Activated CD8-positive, alpha-beta memory T cell treated with anti-CD3 and anti-CD28 coated beads for 36 hours (primary cell): ENCODE measurements at regions not wholly inside any gene's neighbourhood (a gene's known extent, or its start where the extent isn't known, plus 50 kb on each side); places are given as distances from the start of the nearest gene placed in this dataset.
"Not testable (repeated sequence)": the region's sequence is repeated elsewhere in the genome, so short reads cannot be mapped to it uniquely, and the experiment has no call there.

Experiments used
- CTCF ChIA-PET: fragments of 350-600 bp; sonication (Branson Sonifier 250); formaldehyde crosslinking; loops from one replicate; lab custom pipeline; 2021; ENCODE audit warnings: antibody characterized with exemption; lab: Charles Lee
- POLR2A ChIA-PET: fragments of 350-600 bp; sonication (Branson Sonifier 250); formaldehyde crosslinking; loops from one replicate; lab custom pipeline; 2021; ENCODE audit warnings: antibody characterized with exemption; lab: Charles Lee

- POLR2A ChIA-PET: no interaction called here
- CTCF ChIA-PET: no interaction called here
Measured at GRCh38 chr6:121932076-121932991, 467.1 kb upstream of the HSF2 start.

GRCh38 chr6:121934451-121934850 is 465.0 kb upstream of the HSF2 start:
- CTCF ChIA-PET: no interaction called here
- POLR2A ChIA-PET: no interaction called here

GRCh38 chr6:121940728-121941127 is 458.7 kb upstream of the HSF2 start:
- POLR2A ChIA-PET: no interaction called here
- CTCF ChIA-PET: no interaction called here

GRCh38 chr6:121944354-121944753 is 455.1 kb upstream of the HSF2 start:
- ChIA-PET CTCF (no interaction called here), POLR2A (no interaction called here)

GRCh38 chr6:121951123-121951522 is 448.3 kb upstream of the HSF2 start:
- ChIA-PET POLR2A (no interaction called here), CTCF (no interaction called here)

- ChIA-PET POLR2A (no interaction called here), CTCF (no interaction called here)
Measured at GRCh38 chr6:121951918-121952379, 447.5 kb upstream of the HSF2 start.

GRCh38 chr6:121955401-121955800 is 444.1 kb upstream of the HSF2 start:
- POLR2A ChIA-PET, CTCF ChIA-PET: not testable (repeated sequence)

GRCh38 chr6:121956782-121957181 is 442.7 kb upstream of the HSF2 start:
- ChIA-PET POLR2A (no interaction called here), CTCF (no interaction called here)

GRCh38 chr6:121959501-121959900 is 440.0 kb upstream of the HSF2 start:
- ChIA-PET CTCF (no interaction called here), POLR2A (no interaction called here)

- ChIA-PET CTCF (no interaction called here), POLR2A (no interaction called here)
Measured at GRCh38 chr6:121961619-121962125, 437.8 kb upstream of the HSF2 start.

- CTCF ChIA-PET: no interaction called here
- POLR2A ChIA-PET: no interaction called here
Measured at GRCh38 chr6:121963826-121964225, 435.6 kb upstream of the HSF2 start.

GRCh38 chr6:121965739-121966138 is 433.7 kb upstream of the HSF2 start:
- CTCF ChIA-PET: no interaction called here
- POLR2A ChIA-PET: no interaction called here

GRCh38 chr6:121967631-121968030 is 431.8 kb upstream of the HSF2 start:
- ChIA-PET CTCF (no interaction called here), POLR2A (no interaction called here)

- CTCF ChIA-PET: no interaction called here
- POLR2A ChIA-PET: no interaction called here
Measured at GRCh38 chr6:121971931-121972335, 427.5 kb upstream of the HSF2 start.

- CTCF ChIA-PET: no interaction called here
- POLR2A ChIA-PET: no interaction called here
Measured at GRCh38 chr6:121984956-121985355, 414.5 kb upstream of the HSF2 start.

- ChIA-PET POLR2A (no interaction called here), CTCF (interaction anchor here (0.7 kb wide), 1 partner anchor 36 kb away, joined by 4 read pairs; no protein-coding TSS in a partner anchor)
Measured at GRCh38 chr6:121993362-121993761, 406.1 kb upstream of the HSF2 start.

GRCh38 chr6:121994919-121995318 is 404.5 kb upstream of the HSF2 start:
- CTCF ChIA-PET: no interaction called here
- POLR2A ChIA-PET: no interaction called here

- CTCF ChIA-PET: no interaction called here
Measured at GRCh38 chr6:121998631-121999030, 400.8 kb upstream of the HSF2 start.

GRCh38 chr6:121999456-122000065 is 399.9 kb upstream of the HSF2 start:
- CTCF ChIA-PET: no interaction called here

More at GRCh38 chr6:121998631-121999030, 400.8 kb upstream of the HSF2 start:
- POLR2A ChIA-PET: no interaction called here

GRCh38 chr6:122005661-122006060 is 393.8 kb upstream of the HSF2 start:
- ChIA-PET POLR2A (no interaction called here), CTCF (no interaction called here)

More at GRCh38 chr6:121999456-122000065, 399.9 kb upstream of the HSF2 start:
- POLR2A ChIA-PET: no interaction called here

- POLR2A ChIA-PET: no interaction called here
- CTCF ChIA-PET: no interaction called here
Measured at GRCh38 chr6:122007339-122007738, 392.1 kb upstream of the HSF2 start.
